Mammary epithelial cell (primary cell): ENCODE measurements at regions not wholly inside any gene's neighbourhood (a gene's known extent, or its start where the extent isn't known, plus 50 kb on each side); places are given as distances from the start of the nearest gene placed in this dataset.

ENCODE experiments used
- CTCF ChIP-seq, 2 donors: IDR thresholded peaks in 1 of 2; conservative IDR thresholded peaks in 1 of 2; 2 replicates each; pipeline ENCODE4 v1.5.1; 2011 to 2012; ENCODE audit warnings: inconsistent platforms in 2 of 2, low read length in 2 of 2, mild to moderate bottlenecking in 2 of 2, control low read depth in 1 of 2, low read depth in 1 of 2; ENCODE audit not compliant: insufficient read depth in 1 of 2; ENCODE audit errors: extremely low read depth in 1 of 2
- EZH2 ChIP-seq: IDR thresholded peaks from 2 replicates; pipeline ENCODE4 v1.6.1; 2012; ENCODE audit warnings: low read length, inconsistent platforms, borderline replicate concordance

GRCh38 chr1:4978660-4979390 is 324.4 kb downstream of the AJAP1 start:
- TF ChIP-seq CTCF (conservative IDR thresholded peaks at IDR 0.05 in 1 of 2, IDR thresholded peaks at IDR 0.05 in 1 of 2; ENCODE audit: extremely low read depth in 1 of 2, insufficient read depth in 1 of 2, low read depth in 1 of 2, low read length in 2 of 2) (no peak), EZH2 (no peak)
